BLaER1 (cell line): ENCODE measurements at regions not wholly inside any gene's neighbourhood (a gene's known extent, or its start where the extent isn't known, plus 50 kb on each side); places are given as distances from the start of the nearest gene placed in this dataset.

ENCODE experiments used
- H3K27ac ChIP-seq: shearing (Covaris generic); formaldehyde crosslinking; 2 replicates; pipeline ENCODE4 v1.8.1; 2022
- H3K27me3 ChIP-seq: shearing (Covaris generic); formaldehyde crosslinking; 2 replicates; pipeline ENCODE4 v1.8.1; 2022
- H3K36me3 ChIP-seq: shearing (Covaris generic); formaldehyde crosslinking; 2 replicates; pipeline ENCODE4 v1.8.1; 2022
- H3K4me1 ChIP-seq: shearing (Covaris generic); formaldehyde crosslinking; 2 replicates; pipeline ENCODE4 v1.8.1; 2022
- H3K4me2 ChIP-seq: shearing (Covaris generic); formaldehyde crosslinking; 2 replicates; pipeline ENCODE4 v1.8.1; 2022
- H3K4me3 ChIP-seq: shearing (Covaris generic); formaldehyde crosslinking; 2 replicates; pipeline ENCODE4 v1.8.1; 2022
- H3K9ac ChIP-seq: shearing (Covaris generic); formaldehyde crosslinking; 2 replicates; pipeline ENCODE4 v1.8.1; 2022
- H3K9me3 ChIP-seq: shearing (Covaris generic); formaldehyde crosslinking; 2 replicates; pipeline ENCODE4 v1.8.1; 2022
- H4K20me1 ChIP-seq: shearing (Covaris generic); formaldehyde crosslinking; 2 replicates; pipeline ENCODE4 v1.8.1; 2022
- Cebpa-rat ChIP-seq: shearing (Covaris generic); IDR thresholded peaks from 2 replicates; pipeline ENCODE4 v1.8.1; 2022

DNA sequence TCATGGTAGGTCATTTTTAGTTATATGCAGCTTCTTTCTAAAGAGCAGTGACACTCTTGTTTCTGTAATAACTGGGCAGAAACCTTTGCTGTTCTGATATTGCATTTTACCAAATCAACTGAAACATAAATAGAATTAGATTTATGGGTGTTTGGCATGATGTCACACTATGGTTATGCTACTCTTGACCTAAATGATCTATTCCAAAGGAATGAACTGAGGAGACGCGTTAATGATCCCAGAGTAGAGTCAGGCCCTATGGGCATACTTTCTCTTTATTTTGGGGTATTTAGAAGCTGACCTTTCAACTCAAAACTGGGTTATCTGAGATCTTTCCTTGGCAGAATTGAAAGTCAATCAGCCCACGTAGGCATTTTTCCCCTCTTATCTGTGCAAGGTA, 146.8 kb upstream of the ADAMTSL1 start:
- Histone ChIP-seq H3K36me3 (no peaks in the 10 kb centered on the region), H3K27ac (no peak overlapping the region), H3K27me3 (no peaks in the 10 kb centered on the region), H3K4me2 (no peak overlapping the region), H3K4me3 (no peak overlapping the region), H3K9ac (no peak overlapping the region), H3K9me3 (no peaks in the 10 kb centered on the region), H3K4me1 (no peaks in the 10 kb centered on the region), H4K20me1 (no peaks in the 10 kb centered on the region)
- TF ChIP-seq Cebpa-rat, result no peak

DNA sequence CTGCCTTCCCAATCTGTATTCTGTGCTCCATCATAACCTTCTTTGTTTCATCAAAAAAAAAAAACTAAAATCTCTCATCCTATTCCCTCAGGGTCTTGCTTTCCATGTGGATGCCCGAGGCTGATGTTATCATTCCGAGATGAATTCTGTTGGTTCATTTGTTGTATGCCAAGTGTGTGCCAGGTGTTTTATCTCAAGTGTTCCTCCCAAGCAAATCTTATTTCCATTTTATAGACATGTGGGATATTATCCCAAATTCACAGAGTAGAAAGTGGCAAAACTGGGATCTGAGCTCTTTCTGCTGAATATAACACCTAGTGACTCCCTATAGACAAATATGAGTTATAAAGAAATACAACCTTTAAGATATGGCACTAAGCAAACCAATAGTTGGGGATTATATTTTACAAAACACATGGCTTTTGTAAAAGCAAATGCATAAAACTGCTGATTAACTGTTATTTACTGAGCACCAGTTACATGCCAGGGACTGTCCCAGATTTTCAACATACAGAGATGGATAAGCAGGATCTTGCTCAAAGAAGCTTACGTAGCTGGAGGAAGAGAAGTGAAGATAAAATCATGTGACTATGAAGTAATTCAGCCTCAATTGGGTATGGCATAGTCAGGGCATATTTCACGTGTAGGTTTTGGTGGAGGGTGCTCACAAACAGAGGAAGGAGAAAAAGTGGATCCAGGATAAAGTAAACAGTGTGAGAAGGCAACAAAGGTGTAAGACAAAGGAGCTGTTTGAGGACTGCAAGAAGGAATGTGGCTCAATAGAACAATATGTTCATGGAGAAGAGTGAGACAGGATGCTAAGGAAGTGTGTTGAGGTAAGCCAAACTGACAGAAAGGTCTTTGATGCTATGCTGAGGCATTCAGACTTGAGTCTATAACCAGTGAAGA, 143.3 kb upstream of the ADAMTSL1 start:
- H3K36me3 ChIP-seq, result no peaks in the 10 kb centered on the region
- H3K9me3 ChIP-seq, result no peaks in the 10 kb centered on the region
- H3K4me2 ChIP-seq, result no peak overlapping the region
- no peaks in the 10 kb centered on the region for H3K4me1 ChIP-seq
- H3K27ac ChIP-seq, result no peak overlapping the region
- no peak overlapping the region for H3K4me3 ChIP-seq
- no peaks in the 10 kb centered on the region for H4K20me1 ChIP-seq
- H3K9ac ChIP-seq, result no peak overlapping the region
- H3K27me3 ChIP-seq, result no peaks in the 10 kb centered on the region
- no peak for TF ChIP-seq Cebpa-rat

DNA sequence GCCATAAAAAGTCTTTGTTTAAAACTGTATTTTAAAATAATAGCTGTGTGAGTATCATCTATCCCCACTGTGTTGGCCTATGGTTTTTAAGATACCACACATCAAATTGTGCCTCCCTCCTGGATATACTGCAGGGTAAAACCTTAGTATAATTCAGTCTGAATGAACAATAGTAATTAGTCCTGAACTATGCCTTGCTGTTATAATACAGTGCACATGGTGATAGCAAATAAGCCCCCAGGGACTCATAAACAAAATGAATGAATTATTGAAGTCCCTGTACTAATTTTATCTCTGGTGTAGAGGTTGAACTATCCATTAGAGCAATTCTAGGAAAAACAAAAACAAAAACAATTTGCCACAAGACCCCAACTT, 142.7 kb upstream of the ADAMTSL1 start:
- H3K36me3 ChIP-seq, result no peaks in the 10 kb centered on the region
- H4K20me1 ChIP-seq, result no peaks in the 10 kb centered on the region
- TF ChIP-seq Cebpa-rat, result no peak
- no peaks in the 10 kb centered on the region for H3K9me3 ChIP-seq
- no peaks in the 10 kb centered on the region for H3K27me3 ChIP-seq
- H3K27ac ChIP-seq, result no peak overlapping the region
- no peak overlapping the region for H3K9ac ChIP-seq
- H3K4me3 ChIP-seq, result no peak overlapping the region
- no peaks in the 10 kb centered on the region for H3K4me1 ChIP-seq
- H3K4me2 ChIP-seq, result no peak overlapping the region

DNA sequence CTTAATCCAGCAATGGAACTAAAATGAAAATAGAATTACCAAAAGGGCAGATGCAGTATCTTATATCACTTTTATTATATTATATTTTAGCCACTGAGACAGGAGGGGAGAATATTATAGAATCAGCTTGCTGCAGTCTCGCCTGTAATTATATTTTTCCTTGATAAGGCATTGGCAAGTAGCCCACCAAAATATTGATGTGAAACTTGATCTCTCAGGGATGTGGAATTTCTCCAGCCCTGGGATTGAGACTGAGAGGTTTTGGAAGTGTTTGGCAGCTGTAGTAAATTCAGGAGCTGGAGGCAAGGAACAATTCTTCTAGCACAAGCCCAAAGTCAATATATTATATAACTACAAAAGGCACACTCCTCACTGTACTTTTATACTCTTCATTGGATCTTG, 142.1 kb upstream of the ADAMTSL1 start:
- Histone ChIP-seq H3K9me3 (no peaks in the 10 kb centered on the region), H3K27me3 (no peaks in the 10 kb centered on the region), H3K4me2 (no peak overlapping the region), H3K4me3 (no peak overlapping the region), H3K27ac (no peak overlapping the region), H3K36me3 (no peaks in the 10 kb centered on the region), H4K20me1 (no peaks in the 10 kb centered on the region), H3K4me1 (no peaks in the 10 kb centered on the region), H3K9ac (no peak overlapping the region)
- TF ChIP-seq Cebpa-rat, result no peak

DNA sequence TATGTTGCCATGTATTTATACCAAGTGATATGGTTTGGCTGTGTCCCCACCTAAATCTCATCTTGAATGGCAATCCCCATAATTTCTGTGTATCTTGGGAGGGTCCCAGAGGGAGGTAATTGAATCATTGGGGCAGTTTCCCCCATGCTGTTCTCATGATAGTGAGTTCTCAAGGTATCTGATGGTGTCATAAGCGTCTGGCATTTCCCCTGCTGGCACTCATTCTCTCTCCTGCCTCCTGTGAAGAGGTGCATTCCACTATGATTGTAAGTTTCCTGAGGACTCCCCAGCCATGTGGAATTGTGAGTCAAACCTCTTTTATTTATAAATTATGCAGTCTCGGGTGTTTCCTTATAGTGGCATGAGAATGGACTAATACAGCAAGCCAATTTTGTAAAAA, 140.8 kb upstream of the ADAMTSL1 start:
- Histone ChIP-seq H3K4me1 (no peaks in the 10 kb centered on the region), H3K9ac (no peak overlapping the region), H3K4me3 (no peak overlapping the region), H4K20me1 (no peaks in the 10 kb centered on the region), H3K9me3 (no peaks in the 10 kb centered on the region), H3K27me3 (no peaks in the 10 kb centered on the region), H3K36me3 (no peaks in the 10 kb centered on the region), H3K4me2 (no peak overlapping the region), H3K27ac (no peak overlapping the region)
- no peak for TF ChIP-seq Cebpa-rat

DNA sequence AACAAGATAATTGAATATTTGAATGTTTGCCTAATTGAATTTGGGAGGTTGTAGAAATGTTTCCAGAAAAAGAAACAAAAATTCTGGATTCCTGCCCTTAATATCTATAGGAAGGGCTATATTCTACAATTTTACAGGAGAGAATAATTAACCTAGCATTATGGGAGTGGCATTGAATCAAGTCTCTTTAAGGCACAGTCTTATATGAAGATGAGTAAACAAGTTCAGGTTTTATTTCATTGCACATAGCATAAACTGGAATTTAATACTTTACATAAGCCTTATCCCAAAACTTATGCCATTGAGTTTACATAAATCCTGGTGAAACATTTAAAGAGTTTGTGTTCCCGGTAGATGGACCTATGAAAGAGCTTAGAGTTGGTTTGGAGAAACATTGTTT, 138.1 kb upstream of the ADAMTSL1 start:
- H3K27ac ChIP-seq, result no peak overlapping the region
- no peak for TF ChIP-seq Cebpa-rat
- no peaks in the 10 kb centered on the region for H3K36me3 ChIP-seq
- H3K9ac ChIP-seq, result no peak overlapping the region
- H3K4me3 ChIP-seq, result no peak overlapping the region
- H4K20me1 ChIP-seq, result no peaks in the 10 kb centered on the region
- H3K9me3 ChIP-seq, result peaks cover 5% of the 10 kb centered on the region; the same call in 1 of the 2 replicates
- H3K4me1 ChIP-seq, result no peaks in the 10 kb centered on the region
- H3K27me3 ChIP-seq, result no peaks in the 10 kb centered on the region
- H3K4me2 ChIP-seq, result no peak overlapping the region

DNA sequence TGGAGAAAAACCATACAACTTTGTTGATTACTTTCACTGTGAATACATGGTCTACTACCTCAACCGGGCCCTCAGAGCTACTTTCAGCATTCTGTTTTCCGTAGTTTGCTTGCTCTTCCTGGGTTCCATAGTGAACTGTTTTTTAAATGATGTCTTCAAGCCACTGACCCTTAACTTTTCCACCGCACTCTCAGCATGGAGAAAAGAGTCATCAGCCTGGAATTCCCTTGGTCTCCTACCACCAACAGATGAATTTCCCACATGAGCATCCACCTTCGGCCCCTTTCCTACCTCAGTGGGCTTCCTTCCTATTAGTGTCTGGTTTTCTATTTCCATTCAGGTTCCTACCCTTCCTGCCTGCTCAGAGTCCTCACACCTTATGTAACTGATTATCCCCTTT, 135.9 kb upstream of the ADAMTSL1 start:
- H3K36me3 ChIP-seq, result no peaks in the 10 kb centered on the region
- H3K27me3 ChIP-seq, result no peaks in the 10 kb centered on the region
- no peak overlapping the region for H3K4me2 ChIP-seq

DNA sequence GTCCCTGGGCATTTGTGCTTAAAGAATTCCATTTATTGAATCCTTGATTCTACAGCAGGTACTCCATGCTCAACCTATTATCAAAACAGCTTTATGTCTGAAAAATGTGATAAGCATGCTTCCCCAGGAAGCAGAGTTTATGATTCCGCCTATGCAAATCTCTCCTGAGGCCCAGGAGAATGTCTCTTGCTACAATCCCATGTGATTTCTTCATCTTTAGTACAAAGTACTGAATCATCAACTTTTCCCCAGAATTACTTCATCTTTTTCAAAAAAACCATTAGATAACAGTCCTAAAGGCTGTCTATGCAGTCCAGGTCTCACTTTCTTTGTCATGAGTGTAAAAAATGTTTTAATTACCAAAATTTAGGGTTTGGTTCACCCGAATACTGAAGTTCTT, 130.2 kb upstream of the ADAMTSL1 start:
- Histone ChIP-seq H3K4me1 (no peaks in the 10 kb centered on the region), H3K9ac (no peak overlapping the region), H3K27ac (no peak overlapping the region), H3K27me3 (no peaks in the 10 kb centered on the region), H3K4me2 (no peak overlapping the region), H4K20me1 (no peaks in the 10 kb centered on the region), H3K9me3 (peaks cover 7% of the 10 kb centered on the region; the same call in 1 of the 2 replicates), H3K4me3 (no peak overlapping the region), H3K36me3 (no peaks in the 10 kb centered on the region)
- no peak for TF ChIP-seq Cebpa-rat

More for the DNA sequence above, 135.9 kb upstream of the ADAMTSL1 start:
- Histone ChIP-seq H3K9me3 (peaks cover 7% of the 10 kb centered on the region; the same call in 1 of the 2 replicates), H3K27ac (no peak overlapping the region), H4K20me1 (no peaks in the 10 kb centered on the region), H3K4me1 (no peaks in the 10 kb centered on the region), H3K9ac (no peak overlapping the region), H3K4me3 (no peak overlapping the region)
- no peak for TF ChIP-seq Cebpa-rat

DNA sequence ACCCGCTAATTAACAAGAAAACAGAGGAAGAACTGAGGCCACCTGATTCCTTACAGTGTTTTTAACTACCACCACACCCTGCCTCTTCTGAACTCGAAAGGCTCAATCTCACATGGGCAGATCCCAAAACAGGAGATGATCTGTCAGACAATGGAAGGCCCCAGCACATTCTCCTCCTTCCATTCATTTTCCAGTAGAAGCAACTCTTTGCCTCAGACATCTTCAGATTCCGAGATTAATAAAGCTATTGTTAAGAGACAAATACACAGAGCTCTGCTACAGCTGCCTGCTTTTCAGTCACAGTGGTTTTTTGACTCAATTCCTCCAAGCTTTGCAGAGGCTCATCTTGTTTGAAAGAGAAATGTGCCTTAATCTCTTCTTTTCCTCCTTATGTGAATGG, 127.2 kb upstream of the ADAMTSL1 start:
- H3K4me3 ChIP-seq, result no peak overlapping the region
- H4K20me1 ChIP-seq, result no peaks in the 10 kb centered on the region
- no peaks in the 10 kb centered on the region for H3K4me1 ChIP-seq
- no peaks in the 10 kb centered on the region for H3K27me3 ChIP-seq
- no peak for TF ChIP-seq Cebpa-rat
- no peaks in the 10 kb centered on the region for H3K9me3 ChIP-seq
- H3K9ac ChIP-seq, result no peak overlapping the region
- no peak overlapping the region for H3K4me2 ChIP-seq
- no peak overlapping the region for H3K27ac ChIP-seq
- H3K36me3 ChIP-seq, result no peaks in the 10 kb centered on the region

DNA sequence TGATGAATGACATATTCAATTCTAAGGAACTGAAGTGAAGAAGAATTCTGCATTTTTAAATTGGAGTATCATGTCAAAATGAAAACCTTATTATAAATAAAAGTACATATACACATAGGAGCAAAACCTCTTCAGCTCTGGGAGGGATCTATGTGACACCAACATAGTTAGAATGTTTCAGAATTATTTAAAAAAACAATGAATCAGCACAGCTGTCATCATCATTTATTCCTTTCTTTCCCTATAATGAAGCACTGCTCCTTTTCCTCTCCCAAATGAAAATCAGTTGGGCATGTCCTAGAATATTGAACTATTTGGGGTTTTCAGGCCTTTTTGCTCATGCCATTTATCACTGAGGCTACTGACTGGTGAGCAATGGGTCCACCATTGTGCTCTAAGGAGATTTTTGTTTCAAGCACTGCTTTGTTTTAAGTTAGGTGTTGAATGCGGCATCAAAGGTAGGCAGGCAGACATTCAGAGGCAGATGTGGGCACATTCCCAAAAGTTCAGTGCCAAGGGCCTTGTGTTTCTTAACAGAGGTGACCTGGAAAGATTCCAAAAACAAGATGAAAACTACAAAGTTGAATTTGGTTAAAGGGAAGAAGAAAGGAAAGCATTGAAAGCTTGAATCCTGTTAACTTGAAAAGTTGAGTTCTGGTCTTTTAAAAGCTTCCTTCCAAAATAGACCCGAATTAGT, 126.4 kb upstream of the ADAMTSL1 start:
- no peak for TF ChIP-seq Cebpa-rat
- H3K27ac ChIP-seq, result no peak overlapping the region

More for the DNA sequence above, 126.4 kb upstream of the ADAMTSL1 start:
- H3K36me3 ChIP-seq, result no peaks in the 10 kb centered on the region
- no peaks in the 10 kb centered on the region for H3K27me3 ChIP-seq
- no peaks in the 10 kb centered on the region for H4K20me1 ChIP-seq
- no peak overlapping the region for H3K9ac ChIP-seq
- H3K4me3 ChIP-seq, result no peak overlapping the region
- H3K4me2 ChIP-seq, result no peak overlapping the region
- no peaks in the 10 kb centered on the region for H3K4me1 ChIP-seq
- H3K9me3 ChIP-seq, result no peaks in the 10 kb centered on the region
